ENCODE measurements at regions not wholly inside any gene's neighbourhood (a gene's known extent, or its start where the extent isn't known, plus 50 kb on each side); places are given as distances from the start of the nearest gene placed in this dataset.

DNA sequence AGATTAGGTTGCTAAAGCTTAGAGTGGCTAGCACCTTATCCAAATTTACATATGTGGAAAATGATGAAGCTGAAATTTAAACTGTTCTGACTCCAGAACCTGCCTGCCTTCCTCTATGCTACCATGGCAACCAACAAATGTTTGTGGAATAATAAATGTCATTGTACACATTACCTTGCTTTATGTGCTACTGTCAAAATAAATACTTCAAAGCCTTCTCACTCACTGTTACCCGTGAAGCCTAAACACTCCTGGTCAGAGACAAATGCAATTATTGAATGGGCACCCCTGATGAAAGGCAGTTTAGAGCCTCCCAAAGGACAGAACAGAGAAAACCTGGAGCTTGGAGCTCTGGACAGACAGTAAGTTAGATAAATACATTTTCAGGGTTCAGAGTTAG, 158.6 kb downstream of the FAM114A2 start:
- DNase-seq (ENCODE audit: low spot score), result no peak

- DNase-seq (ENCODE audit: low spot score), result no peak
Observed at GRCh38 chr5:153879596-153879995, 159.1 kb downstream of the FAM114A2 start.

DNA sequence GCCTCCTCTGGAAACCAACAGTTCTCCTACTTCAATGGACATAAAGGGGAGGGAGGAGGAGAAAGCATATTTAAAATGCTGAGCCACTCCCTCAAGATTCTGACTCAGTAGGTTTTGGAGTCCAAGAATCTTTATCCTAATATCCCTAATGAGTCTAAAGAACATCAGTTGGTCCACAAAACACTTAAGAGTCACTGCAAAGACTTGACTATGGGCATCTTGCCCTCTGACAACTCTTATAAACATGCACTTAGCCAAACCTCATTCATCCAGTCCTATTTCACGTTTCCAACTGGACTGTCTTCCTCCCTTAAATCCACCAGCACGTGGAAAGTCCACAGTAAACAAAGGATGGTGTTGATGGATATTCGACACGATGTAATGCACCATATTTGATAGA, 172.5 kb downstream of the FAM114A2 start:
- no peak for DNase-seq (ENCODE audit: low spot score)

- DNase-seq (ENCODE audit: low spot score), result no peak
Observed at GRCh38 chr5:153865016-153865415, 173.7 kb downstream of the FAM114A2 start.

GRCh38 chr5:153863951-153864350, 174.8 kb downstream of the FAM114A2 start:
- no peak for DNase-seq (ENCODE audit: low spot score)

All from hematopoietic multipotent progenitor cell treated with erythropoietin and hydrocortisone succinate and interleukin-3 and kit ligand, for 15 days (in vitro differentiated cells).